Type B pancreatic cell (in vitro differentiated cells): ENCODE measurements at regions not wholly inside any gene's neighbourhood (a gene's known extent, or its start where the extent isn't known, plus 50 kb on each side); places are given as distances from the start of the nearest gene placed in this dataset.

ENCODE experiments used
- DNase-seq: peaks from one replicate; pipeline ENCODE4 v3.0.0; 2021; ENCODE audit warnings: mixed read lengths; ENCODE audit not compliant: unreplicated experiment; ENCODE audit errors: extremely low spot score
- H3K27ac Mint-ChIP-seq: 2 replicates; pipeline ENCODE4 v1.8.0; 2021; ENCODE audit warnings: mild to moderate bottlenecking, mixed read lengths
- H3K27me3 Mint-ChIP-seq: 2 replicates; pipeline ENCODE4 v1.8.0; 2021; ENCODE audit warnings: mixed read lengths
- H3K36me3 Mint-ChIP-seq: 2 replicates; pipeline ENCODE4 v1.8.0; 2021; ENCODE audit warnings: mixed read lengths
- H3K4me1 Mint-ChIP-seq: one replicate; pipeline ENCODE4 v1.8.0; 2021; ENCODE audit warnings: mixed read lengths; ENCODE audit not compliant: unreplicated experiment
- H3K4me3 Mint-ChIP-seq: 2 replicates; pipeline ENCODE4 v1.8.0; 2021; ENCODE audit warnings: mild to moderate bottlenecking, mixed read lengths
- H3K9me3 Mint-ChIP-seq: 2 replicates; pipeline ENCODE4 v1.8.0; 2021; ENCODE audit warnings: mixed read lengths
- TF ChIP-seq, protein P1 (sequence below): fragments of 200-600 bp; sonication (generic); conservative IDR thresholded peaks from 2 replicates; pipeline ENCODE4 v1.5.0; 2021; ENCODE audit warnings: antibody characterized with exemption, mild to moderate bottlenecking

DNA sequence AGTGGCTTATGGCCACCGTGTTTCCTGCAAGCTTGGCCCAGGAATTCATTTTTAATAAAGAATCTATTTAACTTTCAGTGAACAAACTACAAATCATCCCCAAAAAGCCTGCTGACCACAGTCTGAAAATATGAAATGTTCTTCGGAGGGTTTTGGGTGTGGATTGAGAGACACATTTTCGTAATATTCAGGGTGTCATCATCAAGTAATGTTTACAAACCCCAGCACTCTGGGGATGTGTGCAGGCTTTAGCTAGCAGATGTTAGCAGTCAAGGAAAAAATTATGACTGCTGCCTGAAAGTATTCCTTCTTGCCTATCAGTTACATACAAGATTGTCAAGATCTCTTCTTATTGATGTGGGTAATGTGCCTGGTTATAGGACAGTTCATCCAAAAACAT is 143.9 kb upstream of the FN1 start:
- peaks cover 14% of the 10 kb centered on the region for H3K4me1 Mint-ChIP-seq
- no peak for DNase-seq
- no peaks in the 10 kb centered on the region for H3K36me3 Mint-ChIP-seq
- H3K4me3 Mint-ChIP-seq: no peak overlapping the region
- no peaks in the 10 kb centered on the region for H3K9me3 Mint-ChIP-seq
- H3K27me3 Mint-ChIP-seq: no peaks in the 10 kb centered on the region
- TF ChIP-seq, protein P1, sequence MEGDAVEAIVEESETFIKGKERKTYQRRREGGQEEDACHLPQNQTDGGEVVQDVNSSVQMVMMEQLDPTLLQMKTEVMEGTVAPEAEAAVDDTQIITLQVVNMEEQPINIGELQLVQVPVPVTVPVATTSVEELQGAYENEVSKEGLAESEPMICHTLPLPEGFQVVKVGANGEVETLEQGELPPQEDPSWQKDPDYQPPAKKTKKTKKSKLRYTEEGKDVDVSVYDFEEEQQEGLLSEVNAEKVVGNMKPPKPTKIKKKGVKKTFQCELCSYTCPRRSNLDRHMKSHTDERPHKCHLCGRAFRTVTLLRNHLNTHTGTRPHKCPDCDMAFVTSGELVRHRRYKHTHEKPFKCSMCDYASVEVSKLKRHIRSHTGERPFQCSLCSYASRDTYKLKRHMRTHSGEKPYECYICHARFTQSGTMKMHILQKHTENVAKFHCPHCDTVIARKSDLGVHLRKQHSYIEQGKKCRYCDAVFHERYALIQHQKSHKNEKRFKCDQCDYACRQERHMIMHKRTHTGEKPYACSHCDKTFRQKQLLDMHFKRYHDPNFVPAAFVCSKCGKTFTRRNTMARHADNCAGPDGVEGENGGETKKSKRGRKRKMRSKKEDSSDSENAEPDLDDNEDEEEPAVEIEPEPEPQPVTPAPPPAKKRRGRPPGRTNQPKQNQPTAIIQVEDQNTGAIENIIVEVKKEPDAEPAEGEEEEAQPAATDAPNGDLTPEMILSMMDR: no peak
- H3K27ac Mint-ChIP-seq: no peak overlapping the region

GRCh38 chr2:215577356-215577755 is 141.5 kb upstream of the FN1 start:
- H3K4me3 Mint-ChIP-seq: no peak overlapping the region
- no peak for DNase-seq
- peaks cover 21% of the 10 kb centered on the region for H3K4me1 Mint-ChIP-seq
- TF ChIP-seq, protein P1: no peak
- no peaks in the 10 kb centered on the region for H3K36me3 Mint-ChIP-seq
- H3K27me3 Mint-ChIP-seq: no peaks in the 10 kb centered on the region
- H3K27ac Mint-ChIP-seq: no peak overlapping the region
- no peaks in the 10 kb centered on the region for H3K9me3 Mint-ChIP-seq

GRCh38 chr2:215576572-215576971 is 140.7 kb upstream of the FN1 start:
- Mint-ChIP-seq H3K9me3 (no peaks in the 10 kb centered on the region), H3K4me3 (no peak overlapping the region), H3K27ac (no peak overlapping the region), H3K36me3 (no peaks in the 10 kb centered on the region), H3K4me1 (peaks cover 27% of the 10 kb centered on the region), H3K27me3 (no peaks in the 10 kb centered on the region)
- TF ChIP-seq, protein P1: no peak
- no peak for DNase-seq

DNA sequence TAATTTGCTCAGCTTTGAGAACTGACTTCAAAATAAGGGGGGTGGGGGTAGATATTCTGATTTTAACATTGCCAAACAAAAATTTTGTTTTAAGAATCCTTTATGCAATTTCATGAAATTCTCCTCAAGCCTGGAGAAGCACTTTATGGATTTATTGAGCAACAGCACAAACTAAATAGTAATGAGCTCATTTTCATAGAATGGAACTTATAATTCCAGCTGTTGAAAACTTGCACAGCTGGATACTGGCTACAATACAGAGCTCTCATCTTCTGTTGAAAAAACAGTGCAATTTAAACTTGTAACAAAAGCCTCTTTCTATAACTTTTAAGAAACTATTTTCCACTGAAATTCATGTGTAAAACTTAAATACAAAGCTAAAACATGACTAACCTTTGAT is 137.6 kb upstream of the FN1 start:
- Mint-ChIP-seq H3K4me1 (peaks cover 13% of the 10 kb centered on the region), H3K36me3 (no peaks in the 10 kb centered on the region), H3K27ac (no peak overlapping the region), H3K4me3 (no peak overlapping the region), H3K9me3 (no peaks in the 10 kb centered on the region), H3K27me3 (no peaks in the 10 kb centered on the region)
- no peak for DNase-seq
- TF ChIP-seq, protein P1: no peak

DNA sequence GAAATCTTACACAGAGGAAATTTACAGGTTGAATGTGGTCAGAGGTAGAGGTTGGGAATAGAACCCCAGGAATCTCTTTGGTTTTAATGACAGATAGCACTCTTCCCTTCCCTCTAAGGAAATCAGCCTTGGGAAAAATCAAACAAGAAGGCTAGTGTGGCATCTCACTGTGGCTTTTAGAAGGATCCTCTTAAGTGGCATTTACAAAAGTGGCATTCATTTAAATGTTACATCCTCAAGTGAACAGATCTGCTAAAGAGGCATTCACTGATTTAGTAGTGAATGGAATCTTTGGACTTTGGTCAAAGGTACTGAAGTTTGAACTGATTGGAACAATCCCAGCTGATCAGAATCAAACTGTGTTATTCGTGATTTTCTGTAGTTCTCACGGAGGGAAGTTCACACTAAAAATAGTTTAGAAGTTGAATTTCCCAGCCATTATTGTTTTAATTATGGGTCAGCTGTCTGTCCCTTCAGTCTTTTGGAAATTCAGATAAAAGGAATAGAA is 136.5 kb upstream of the FN1 start:
- no peaks in the 10 kb centered on the region for H3K36me3 Mint-ChIP-seq
- H3K9me3 Mint-ChIP-seq: no peaks in the 10 kb centered on the region
- H3K27ac Mint-ChIP-seq: no peak overlapping the region
- H3K4me1 Mint-ChIP-seq: peaks cover 13% of the 10 kb centered on the region
- H3K4me3 Mint-ChIP-seq: no peak overlapping the region
- TF ChIP-seq, protein P1: no peak
- no peaks in the 10 kb centered on the region for H3K27me3 Mint-ChIP-seq
- DNase-seq: no peak

DNA sequence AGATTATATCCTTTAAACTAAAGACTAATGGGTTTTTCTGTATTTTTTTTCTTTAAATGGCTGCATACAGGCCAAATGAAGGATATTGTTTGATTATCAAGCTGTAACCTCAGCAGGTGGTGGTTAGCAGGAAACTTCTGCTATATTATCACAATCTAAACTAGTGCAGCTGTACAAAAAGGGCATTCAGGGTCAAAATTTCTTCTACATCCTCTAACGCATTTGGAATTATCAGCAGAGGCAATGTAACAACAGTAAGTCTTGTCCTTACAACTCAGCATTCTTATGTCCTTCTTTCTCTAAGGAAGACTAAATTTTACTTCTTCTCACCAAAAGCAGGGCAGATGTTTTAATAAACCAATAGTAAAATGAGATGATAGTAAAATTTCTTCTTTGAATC is 135.8 kb upstream of the FN1 start:
- TF ChIP-seq, protein P1: no peak
- Mint-ChIP-seq H3K36me3 (no peaks in the 10 kb centered on the region), H3K4me1 (peaks cover 13% of the 10 kb centered on the region), H3K4me3 (no peak overlapping the region), H3K27ac (no peak overlapping the region), H3K27me3 (no peaks in the 10 kb centered on the region), H3K9me3 (no peaks in the 10 kb centered on the region)
- no peak for DNase-seq
